ENCODE measurements at regions not wholly inside any gene's neighbourhood (a gene's known extent, or its start where the extent isn't known, plus 50 kb on each side); places are given as distances from the start of the nearest gene placed in this dataset.
"Not testable (repeated sequence)": the region's sequence is repeated elsewhere in the genome, so short reads cannot be mapped to it uniquely, and the experiment has no call there.

DNA sequence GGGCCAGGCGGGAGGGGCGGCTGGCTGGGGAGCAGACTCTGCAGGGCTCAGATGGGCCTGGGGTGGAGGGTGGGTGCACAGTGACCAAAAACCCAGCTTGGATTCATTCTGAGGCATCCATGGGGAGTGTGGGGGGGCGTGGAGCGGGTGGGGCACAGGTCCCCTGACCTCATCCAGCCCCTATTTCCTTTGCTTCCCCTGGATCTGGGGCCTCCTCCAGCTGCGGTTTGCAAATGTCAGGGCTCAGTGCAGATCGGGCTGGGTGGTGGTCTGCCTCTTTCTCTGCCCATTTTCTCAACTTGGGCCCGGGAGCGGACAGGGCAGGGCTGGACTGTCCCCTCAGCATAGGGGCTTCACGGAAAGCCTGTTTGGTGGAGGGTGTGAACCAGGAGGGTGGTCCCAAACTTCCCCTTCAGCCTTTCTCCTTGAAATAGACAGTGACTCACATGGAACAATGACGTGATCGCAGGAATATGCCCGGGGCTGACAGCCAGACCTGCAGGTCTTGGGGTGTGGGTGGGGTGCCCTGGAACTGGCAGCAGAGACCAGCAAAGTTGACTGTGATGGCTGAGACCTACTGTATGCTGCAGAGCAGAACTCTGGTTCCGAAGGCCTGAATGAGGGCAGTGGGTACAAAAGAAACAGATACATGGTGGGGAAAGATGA, 72.9 kb upstream of the PODXL start:
- no peak for DNase-seq

DNA sequence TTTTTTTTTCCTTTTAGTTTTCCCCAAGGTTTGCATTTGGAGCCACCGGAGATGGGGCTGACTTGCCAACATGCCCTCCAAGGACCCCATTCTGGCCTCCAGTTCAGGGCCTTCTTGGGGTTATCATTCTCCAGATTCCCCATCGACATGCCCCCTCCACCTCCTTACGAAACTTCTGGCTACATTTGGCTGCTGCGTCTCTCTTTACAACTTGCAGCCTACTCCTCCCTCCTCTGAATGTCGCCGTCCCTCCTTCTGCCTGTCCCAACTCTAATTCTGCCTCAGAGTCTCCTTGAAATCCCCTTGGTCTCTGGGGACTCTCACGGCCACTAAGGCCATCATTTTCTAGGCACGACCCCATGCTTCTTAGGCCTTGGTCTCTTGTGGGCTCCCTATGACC, 72.2 kb upstream of the PODXL start:
- DNase-seq, result no peak

DNA sequence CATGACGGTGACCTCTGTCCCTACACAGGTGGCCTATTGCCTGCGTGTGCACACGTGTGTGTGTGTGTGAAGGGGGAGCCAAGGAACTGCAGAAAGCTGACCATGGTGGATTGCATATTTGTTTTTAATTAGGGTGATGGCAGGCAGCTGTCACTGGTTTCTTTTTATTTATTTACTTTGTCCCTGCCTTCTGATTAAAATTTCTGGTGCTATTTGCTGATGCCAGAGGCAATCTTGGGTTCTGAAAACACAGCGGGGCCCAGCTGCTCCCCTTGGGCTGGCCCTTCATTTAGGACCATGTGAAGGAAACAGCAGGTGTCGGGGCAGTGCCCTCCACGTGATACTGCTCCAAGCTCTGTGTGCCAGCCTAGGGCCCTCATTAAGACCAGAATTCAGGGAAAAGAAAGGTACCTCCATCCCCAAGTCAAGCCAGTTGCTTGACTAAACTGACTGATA, 71.3 kb upstream of the PODXL start:
- DNase-seq, result no peak

DNA sequence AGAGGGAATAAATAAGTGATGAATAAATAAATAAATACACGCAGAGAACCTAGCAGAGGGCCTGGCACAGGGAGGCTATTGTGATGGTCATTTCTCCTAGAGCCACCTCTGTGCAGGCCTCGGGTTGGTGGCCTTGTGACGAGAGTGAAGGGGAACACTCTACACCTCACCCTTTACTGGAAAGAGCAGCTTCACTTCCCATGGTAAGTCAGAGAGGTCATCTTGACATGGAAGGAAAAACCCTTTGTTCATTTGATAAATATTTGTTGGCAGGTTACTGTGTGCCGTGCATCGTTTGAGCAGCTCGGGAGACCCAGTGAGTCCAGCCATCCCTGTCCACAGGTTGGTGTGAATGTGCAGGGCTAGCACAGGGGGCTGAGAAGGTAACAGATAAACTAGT, 70.2 kb upstream of the PODXL start:
- DNase-seq, result no peak

DNA sequence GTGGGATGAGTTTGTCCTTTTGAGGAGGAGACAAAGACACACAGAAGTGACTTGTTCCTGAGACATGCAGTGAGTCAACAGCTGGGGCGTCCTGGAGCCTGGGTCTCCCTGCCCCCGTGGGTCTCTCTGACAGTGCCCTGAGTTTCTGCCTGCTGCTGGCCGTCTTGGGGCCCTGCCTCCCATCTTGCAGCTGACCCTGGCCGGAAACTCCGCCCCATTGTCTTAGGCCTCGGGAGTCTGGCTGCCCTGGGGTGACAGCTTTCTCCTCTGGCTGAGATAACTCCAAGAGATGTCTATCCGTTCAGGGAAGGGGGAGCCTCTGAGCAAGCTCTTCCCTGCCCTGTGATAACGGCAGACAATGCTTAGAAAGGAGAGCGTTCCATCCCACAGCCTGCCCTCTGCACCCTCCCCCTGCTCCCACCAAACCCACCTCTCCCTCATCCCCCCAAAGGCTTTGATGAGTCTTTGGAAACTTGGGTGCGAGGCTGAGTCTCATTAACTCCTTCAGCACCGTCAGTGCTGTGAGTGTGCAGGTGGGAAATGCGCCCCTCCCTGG, 69.5 kb upstream of the PODXL start:
- no peak for DNase-seq

DNA sequence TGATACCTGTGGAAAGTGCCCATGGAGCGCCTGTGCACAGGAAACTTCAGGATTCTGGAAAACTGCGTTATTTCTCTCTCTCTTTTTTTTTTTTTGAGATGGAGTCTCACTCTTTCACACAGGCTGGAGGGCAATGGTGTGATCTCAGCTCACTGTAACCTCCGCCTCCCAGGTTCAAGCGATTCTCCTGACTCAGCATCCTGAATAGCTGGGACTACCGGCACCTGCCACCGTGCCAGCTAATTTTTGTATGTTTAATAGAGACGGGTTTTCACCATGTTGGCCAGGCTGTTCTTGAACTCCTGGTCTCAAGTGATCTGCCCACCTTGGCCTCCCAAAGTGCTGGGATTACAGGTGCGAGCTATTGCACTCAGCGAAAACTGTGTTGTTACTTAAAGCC, 68.9 kb upstream of the PODXL start:
- DNase-seq, result not testable (repeated sequence)

DNA sequence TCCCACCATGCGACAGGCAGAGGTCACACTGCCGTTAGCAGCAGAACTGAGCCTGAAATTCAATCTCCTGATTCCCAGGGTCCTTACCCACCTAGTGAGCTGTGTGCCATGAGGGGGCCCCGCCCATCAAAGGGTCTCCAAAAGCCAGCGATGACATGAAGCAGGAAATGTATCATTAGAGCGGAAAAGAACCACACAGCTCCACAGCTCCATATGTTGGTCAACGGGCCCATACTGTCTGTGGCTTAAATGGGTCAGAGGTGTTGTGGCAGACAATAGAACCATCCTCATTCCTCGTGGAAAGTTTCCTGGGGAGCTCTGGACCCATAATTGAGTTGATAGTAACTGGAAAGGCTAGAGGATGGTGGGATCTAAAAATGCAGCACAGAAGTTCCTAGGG, 68.1 kb upstream of the PODXL start:
- no peak for DNase-seq

DNA sequence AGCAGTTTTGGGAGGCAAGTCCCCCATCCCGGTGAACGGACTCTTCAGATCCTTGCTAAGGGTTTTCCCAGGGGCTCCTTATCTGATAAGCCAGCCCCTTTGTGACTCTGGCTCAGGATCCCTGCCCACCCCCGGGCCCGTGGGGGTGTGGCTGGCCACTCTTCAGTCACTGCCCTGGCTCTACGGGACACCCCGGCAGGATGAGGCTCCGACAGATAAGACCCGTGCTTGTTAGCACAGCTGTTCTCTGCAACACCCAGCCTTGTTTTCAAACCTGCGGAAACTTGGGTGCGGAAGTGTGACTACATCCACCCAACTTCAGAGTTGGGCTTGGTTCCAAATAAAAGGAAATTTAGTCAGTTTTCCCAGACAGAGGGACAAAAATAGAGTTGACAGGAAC, 66.7 kb upstream of the PODXL start:
- DNase-seq, result no peak

DNA sequence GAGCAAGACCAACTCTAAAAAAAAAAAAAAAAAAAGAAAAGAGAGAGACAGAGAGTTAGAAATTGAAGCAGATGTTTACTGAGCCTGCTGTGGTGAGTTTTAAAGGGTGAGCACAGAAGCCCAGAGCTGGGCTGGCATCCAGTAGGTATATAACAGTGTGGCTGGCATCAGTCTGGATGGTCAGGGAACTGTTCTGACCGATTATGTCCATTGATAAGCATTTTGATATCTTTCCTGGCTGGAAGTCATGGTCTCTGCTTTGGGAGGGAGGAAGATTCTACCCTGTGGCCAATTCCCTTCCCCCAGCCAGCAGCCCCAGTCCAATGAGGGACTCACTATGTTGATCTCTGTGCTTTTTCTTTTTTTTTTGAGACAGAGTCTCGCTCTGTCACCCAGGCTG, 65.2 kb upstream of the PODXL start:
- no peak for DNase-seq

DNA sequence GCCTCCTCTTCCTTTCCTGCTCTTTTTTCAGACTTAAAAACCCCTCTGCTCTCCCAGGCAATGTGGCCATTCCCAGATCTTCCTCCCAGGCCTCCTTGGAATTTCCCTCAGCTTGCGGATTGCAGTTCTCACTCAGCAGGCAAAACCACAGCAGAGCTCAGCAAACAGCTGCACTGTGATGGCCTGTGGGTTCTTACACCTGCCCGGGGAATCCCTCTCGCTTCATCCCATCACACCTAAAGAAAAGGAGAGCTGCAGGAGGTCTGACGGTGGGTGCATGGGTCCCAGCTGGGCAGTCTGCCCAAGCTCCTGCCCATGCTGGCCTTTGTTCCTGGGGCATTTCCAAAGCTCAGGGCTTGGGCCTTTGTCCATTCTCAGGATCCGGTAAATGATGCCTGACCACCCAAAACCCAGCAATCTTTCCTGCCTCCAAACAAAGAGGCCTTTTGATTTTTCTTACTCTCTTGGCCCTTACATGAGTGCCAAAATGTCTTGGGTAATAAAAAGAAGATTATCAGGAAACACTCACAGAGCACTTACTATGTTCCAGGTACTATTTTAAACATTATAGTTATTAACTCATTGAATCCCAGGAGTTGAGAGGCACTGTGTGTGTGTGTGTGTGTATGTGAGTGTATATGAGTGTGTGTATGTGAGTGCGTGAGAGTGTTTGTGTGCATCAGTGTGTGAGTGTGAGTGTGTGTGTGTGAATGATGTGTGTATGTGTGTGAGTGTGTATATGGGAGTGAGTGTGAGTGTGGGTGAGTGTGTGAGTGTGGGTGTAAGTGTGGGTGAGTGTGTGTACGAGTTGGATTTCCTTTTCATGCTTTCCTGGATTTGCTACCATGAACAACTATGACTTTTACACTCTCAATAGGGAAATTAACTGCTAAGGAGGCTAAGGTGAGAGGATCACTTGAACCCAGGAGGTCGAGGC, 64.5 kb upstream of the PODXL start:
- no peak for DNase-seq

DNA sequence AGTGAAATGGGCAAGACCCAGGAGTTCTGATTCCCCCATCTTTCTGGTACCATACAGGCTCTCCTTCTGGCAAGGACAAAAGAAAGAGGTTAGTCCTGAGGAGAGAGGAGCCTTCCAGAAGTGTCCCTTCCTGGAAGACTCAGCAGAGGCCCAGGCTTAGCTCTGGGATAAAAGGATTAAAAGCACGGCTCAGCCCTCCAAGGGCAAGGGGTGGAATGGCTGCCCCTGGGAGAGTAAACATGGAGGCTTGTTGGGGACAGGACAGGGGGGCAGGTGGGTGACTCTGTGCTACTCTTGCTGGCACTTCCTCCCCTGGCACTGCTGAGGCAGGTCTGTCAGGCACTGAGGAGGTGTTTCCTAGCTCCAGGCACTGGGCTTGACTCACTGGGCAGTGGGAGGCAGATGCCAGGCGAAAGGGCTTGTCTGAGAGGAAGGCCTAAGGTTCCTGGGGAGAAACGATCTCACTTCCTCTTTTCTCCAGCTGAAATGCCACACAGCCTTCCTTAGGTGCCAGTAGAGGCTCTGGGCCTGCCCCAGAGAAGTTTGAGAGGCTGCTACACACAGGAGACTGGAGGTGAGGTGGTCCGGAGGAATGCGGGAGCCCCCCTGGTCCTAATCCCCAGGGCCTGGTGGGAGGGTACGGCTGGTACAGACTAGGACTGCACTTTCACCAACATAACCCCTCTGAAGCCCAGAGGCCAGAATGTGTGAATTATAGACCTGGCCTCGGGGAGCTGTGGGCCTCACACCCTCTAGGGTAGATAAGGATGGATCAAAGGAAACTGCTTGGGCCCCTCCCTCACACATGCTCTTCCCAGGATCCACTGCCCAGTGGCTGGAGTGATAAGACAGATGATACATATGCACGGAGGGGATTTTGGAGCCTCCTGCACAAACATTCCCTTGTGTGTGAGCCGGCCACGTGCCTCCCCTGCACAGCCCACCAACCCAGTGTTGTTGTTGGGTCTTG, 63.2 kb upstream of the PODXL start:
- DNase-seq, result no peak

DNA sequence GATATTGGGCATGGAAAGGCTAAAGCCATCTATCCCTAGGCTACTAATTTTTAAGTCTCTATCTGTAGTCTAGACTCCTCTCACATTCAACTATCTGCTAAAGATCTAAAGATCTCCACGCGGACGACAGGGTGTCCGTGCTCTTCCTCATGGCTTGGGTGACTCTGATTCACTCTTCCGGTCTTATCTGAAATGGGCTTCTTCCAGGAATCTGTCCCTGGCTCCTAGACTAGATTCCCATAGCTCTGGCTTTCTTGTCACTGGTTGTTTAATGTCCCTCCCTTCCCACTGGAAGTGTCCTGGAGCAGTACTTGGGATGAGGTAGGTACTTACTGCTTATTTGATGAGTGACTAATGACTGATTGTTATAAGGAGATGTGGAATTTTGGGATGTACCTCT, 62.0 kb upstream of the PODXL start:
- DNase-seq, result no peak

DNA sequence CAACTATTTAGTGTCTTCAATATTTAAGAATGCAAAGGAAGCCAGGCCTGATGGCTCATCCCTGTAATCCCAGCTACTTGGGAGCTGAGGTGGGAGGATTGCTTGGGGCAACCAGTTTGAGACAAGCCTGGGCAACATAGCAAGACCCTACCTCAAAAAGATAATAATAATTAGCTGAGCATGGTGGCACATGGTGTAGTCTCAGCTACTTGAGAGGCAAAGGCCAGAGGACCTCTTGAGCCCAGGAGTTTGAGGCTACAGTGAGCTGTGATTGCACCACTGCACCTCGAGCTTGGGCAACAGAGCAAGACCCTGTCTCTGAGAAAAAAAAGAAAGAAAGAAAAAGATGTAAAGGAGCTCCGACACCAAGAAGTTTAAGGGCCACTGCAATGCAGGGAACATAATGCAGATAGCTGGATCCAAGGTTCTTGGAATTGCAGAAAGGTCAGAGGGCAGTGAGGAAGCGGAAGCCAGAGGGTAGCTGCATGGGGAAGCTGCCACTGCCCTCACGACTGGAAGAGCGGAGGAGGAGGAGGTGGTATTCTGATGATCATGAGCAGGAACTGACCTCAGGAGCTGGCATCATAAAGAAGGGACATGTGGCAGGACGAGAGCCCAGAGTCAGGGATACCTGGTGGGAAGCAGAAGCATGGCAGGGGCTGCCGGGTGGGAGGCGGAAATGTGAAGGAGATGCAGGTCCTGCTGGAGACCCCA, 60.2 kb upstream of the PODXL start:
- DNase-seq, result no peak

DNA sequence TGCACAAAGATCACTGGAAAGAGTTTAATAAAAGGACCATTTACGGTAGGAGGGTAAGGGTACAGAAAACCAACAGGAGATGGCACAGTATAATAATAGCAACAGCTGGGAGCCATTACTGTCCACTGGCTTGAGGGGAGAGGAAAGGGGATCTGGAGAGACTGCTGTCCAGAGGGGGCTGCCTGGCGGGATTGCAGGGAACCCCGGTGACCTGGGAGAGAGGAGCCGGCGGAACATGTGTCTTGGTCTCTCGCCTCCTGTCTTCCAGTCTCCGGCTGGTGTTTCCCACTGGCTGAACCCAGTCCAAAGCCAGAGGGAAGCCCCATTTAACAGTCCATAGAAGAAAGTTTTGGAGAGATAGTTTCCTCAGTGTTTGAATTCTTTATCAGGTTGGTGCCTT, 57.5 kb upstream of the PODXL start:
- no peak for DNase-seq

DNA sequence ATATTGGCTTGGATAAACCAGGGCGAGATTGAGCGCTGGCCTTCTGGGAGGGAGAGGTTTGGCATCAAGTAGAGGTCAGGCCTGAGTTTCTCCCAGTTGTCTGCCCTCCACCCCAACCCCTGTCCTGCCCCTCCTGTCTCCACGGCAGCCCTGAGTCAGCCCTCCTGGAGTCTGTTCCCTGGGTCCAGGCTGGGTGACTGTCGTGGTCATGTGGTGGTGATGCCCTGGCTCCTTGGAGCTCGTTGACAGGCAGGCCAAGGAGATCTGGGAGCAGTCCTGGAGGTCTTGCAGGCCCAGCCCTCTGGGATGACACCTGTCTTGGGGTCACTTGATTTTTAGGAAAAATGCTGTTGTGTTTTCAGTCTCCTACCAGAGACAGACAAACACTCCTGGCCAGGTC, 53.6 kb upstream of the PODXL start:
- no peak for DNase-seq

DNA sequence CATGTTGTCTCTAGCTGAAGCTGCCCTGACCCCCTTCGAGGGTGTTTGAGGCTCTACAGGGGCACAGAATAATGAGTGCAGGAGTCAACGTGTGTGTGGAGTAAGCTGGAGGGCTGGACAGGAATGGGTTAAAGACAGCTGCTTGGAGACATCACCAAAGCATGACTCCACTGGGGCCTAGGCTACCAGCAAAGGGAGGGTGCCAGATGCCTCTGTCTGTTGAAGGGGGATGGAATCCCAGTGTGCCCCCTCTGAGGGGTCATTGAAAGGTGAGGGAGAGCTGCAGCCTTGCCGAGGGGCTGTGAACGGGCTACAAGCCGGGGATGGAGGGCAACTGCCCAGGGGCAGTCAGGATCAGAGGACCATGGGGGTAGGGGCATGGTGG, 51.7 kb upstream of the PODXL start:
- DNase-seq, result no peak

DNA sequence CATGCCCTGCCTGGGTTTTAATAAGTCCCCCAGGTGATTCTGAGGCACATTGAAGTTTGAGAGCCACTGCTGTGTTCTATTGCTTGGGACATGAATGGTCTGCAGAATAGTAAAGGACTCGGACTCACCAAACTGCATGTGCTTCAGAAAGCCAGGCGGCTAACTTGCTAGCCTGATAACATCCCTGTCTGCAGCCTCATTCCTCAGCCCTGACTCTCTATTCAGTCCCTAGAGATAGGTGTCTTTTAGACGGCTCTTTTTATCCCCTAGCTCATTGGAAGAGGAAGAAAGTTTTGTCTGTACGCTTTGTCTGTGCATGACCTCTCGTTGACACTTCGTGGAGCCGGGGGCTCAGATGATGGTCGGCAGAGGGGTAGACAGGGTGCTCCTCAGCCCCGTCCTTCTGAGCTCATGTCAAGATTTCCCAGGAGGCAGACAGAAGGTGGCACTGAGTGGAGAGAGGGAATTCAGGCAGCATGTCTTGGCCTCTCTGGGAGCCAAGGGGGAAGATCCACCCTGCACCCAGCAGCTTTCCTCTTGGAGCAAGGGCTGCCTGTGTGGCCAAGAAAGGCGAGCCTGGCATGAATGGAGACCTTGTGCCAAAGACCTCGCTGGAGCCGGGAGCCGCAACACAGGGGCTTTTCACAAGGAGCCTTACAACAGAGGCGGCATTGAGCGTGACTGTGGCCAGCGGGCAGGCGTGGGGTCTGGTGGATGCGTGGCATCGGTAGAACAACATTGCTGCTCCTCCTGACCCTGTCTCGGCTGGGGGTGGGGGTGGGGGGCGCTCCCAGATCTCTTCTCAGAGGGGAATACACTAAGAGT, 51.1 kb upstream of the PODXL start:
- no peak for DNase-seq

DNA sequence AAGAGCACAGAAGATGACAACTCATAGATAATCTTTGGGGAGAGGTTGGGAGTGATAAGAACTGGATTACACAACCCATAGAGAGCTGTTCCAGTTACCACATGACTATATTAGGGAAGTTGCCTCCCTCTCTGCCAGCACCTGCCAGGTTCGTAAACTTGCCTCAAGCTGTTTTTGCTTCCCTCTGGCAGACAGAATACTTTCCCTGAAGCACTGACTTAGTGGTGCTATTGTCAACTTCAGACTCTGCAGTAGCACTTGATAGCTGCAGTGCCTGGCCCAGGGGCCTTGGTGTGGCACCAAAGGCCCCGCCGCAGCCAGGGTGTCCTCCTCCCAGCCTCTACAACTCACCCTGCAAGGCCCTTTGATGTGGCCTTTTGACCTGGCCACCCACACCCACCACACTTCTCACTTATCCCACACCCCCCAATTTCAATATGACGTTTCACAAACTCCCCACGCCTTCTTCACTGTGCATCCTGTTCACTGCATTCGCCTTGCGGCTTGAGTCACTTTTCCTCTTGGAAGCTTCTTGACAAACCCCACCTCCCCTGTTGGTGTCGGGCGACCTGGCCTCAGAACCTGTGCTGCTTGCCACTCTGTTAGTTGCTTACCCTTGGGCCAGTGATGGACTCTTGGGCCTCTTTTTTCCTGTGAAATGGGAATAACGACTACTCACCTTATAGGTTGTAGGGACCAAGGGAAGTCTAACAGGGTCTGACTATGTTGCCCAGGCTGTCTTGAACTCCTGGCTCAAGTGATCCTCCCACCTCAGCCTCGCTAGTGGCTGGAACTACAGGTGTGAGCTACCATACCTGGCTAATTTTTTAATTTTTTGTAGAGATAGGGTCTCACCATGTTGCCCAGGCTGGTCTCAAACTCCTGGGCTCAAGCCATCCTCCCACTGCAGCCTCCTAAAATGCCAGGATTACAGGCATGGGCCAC, 50.2 kb upstream of the PODXL start:
- DNase-seq, result no peak

Measured in activated CD4-positive, alpha-beta T cell treated with anti-CD3 and anti-CD28 coated beads, Interleukin-2, amount 50 U/mL, for 1 hour (primary cell).